SK-N-SH (cell line): ENCODE measurements at regions not wholly inside any gene's neighbourhood (a gene's known extent, or its start where the extent isn't known, plus 50 kb on each side); places are given as distances from the start of the nearest gene placed in this dataset.

ENCODE experiments used
- CTCF ChIA-PET: fragments of 300-600, 350-600 bp; formaldehyde crosslinking; extraction: SDS; loops from one replicate; lab custom pipeline; 2021; lab: Yijun Ruan, JAX
- POLR2A ChIA-PET: fragments of 350-600 bp; sonication (Branson Sonifier 250); formaldehyde crosslinking; extraction: SDS; loops from one replicate; lab custom pipeline; 2020; ENCODE audit warnings: antibody characterized with exemption, inconsistent platforms; lab: Yijun Ruan, JAX
- DNase-seq: peaks from one replicate; pipeline ENCODE4 v3.0.0; 2012
- H2AFZ ChIP-seq: fragments of 200-600 bp; sonication (generic); 2 replicates; pipeline ENCODE4 v1.8.1; 2016; ENCODE audit warnings: antibody characterized with exemption, mild to moderate bottlenecking, low read depth
- H3F3A ChIP-seq: fragments of 200-600 bp; sonication (generic); replicated peaks from 2 replicates; pipeline ENCODE3; 2016; ENCODE audit warnings: antibody characterized with exemption, mild to moderate bottlenecking; ENCODE audit not compliant: insufficient read depth
- H3K27ac ChIP-seq, 2 experiments: fragments of 200-500 bp in 1 of 2; fragments of 200-600 bp in 1 of 2; sonication (Bioruptor generic) in 1 of 2; sonication (generic), shearing (Covaris generic) in 1 of 2; 2 replicates each; pipeline versions ENCODE4 v1.5.1 to v1.6.1; 2014 to 2016; ENCODE audit warnings: low read depth in 2 of 2, inconsistent platforms in 1 of 2, low read length in 1 of 2, mild to moderate bottlenecking in 1 of 2, mixed read lengths in 1 of 2
- H3K27me3 ChIP-seq: fragments of 200-600 bp; sonication (generic), shearing (Covaris generic); 2 replicates; pipeline ENCODE4 v1.6.1; 2016; ENCODE audit warnings: mixed run types; ENCODE audit not compliant: insufficient read depth
- H3K36me3 ChIP-seq, 2 experiments: fragments of 200-500 bp in 1 of 2; fragments of 200-600 bp in 1 of 2; sonication (Bioruptor generic) in 1 of 2; sonication (generic) in 1 of 2; replicated peaks in 1 of 2; 2 replicates each; pipeline versions ENCODE3 to v1.5.1; 2014 to 2016; ENCODE audit warnings: low read length in 1 of 2, mild to moderate bottlenecking in 1 of 2; ENCODE audit not compliant: insufficient read depth in 2 of 2, control insufficient read depth in 1 of 2
- H3K4me1 ChIP-seq, 2 experiments: fragments of 200-500 bp in 1 of 2; fragments of 200-600 bp in 1 of 2; sonication (Bioruptor generic) in 1 of 2; sonication (generic), shearing (Covaris generic) in 1 of 2; 2 replicates each; pipeline versions ENCODE4 v1.5.1 to v1.6.1; 2014 to 2016; ENCODE audit warnings: low read depth in 1 of 2, low read length in 1 of 2, mixed run types in 1 of 2; ENCODE audit not compliant: insufficient read depth in 2 of 2, control insufficient read depth in 1 of 2
- H3K4me2 ChIP-seq: fragments of 200-600 bp; sonication (generic), shearing (Covaris generic); 2 replicates; pipeline ENCODE4 v1.6.1; 2017; ENCODE audit warnings: mixed run types
- H3K4me3 ChIP-seq, 2 experiments: fragments of 200-500 bp in 1 of 2; fragments of 200-600 bp in 1 of 2; sonication (Bioruptor generic) in 1 of 2; sonication (generic), shearing (Covaris generic) in 1 of 2; 2 replicates each; pipeline versions ENCODE4 v1.5.1 to v1.8.1; 2014 to 2016; ENCODE audit warnings: low read depth in 2 of 2, inconsistent platforms in 1 of 2, low read length in 1 of 2, mild to moderate bottlenecking in 1 of 2, mixed read lengths in 1 of 2, moderate library complexity in 1 of 2
- H3K79me2 ChIP-seq: fragments of 200-600 bp; sonication (generic); 2 replicates; pipeline ENCODE4 v1.8.1; 2017; ENCODE audit warnings: mild to moderate bottlenecking; ENCODE audit not compliant: insufficient read depth
- H3K9ac ChIP-seq: fragments of 200-600 bp; sonication (generic); 2 replicates; pipeline ENCODE4 v1.6.1; 2017; ENCODE audit warnings: mixed run types
- H3K9me2 ChIP-seq: fragments of 200-600 bp; sonication (generic); 2 replicates; pipeline ENCODE4 v1.6.1; 2017; ENCODE audit warnings: mixed run types
- H3K9me3 ChIP-seq: fragments of 200-600 bp; sonication (generic); 2 replicates; pipeline ENCODE4 v1.6.1; 2017; ENCODE audit warnings: mixed run types, mild to moderate bottlenecking, moderate library complexity
- H4K20me1 ChIP-seq: fragments of 200-600 bp; sonication (generic); 2 replicates; pipeline ENCODE4 v1.6.1; 2017; ENCODE audit warnings: mild to moderate bottlenecking, mixed run types; ENCODE audit not compliant: insufficient read depth
- CHD2 ChIP-seq: fragments of 150-350 bp; IDR thresholded peaks from 2 replicates; pipeline ENCODE4 v1.6.1; 2018; ENCODE audit warnings: low read length; ENCODE audit not compliant: partially characterized antibody
- EZH2phosphoT487 ChIP-seq: fragments of 200-600 bp; sonication (generic); IDR thresholded peaks from 2 replicates; pipeline ENCODE4 v1.6.1; 2017; ENCODE audit warnings: low read depth, mixed run types, mild to moderate bottlenecking, antibody characterized with exemption, moderate library complexity, borderline replicate concordance
- FOSL2 ChIP-seq: IDR thresholded peaks from 2 replicates; pipeline ENCODE4 v1.4.0; 2012; ENCODE audit warnings: low read depth, mild to moderate bottlenecking, moderate library complexity, borderline replicate concordance
- GABPA ChIP-seq: IDR thresholded peaks from 2 replicates; pipeline ENCODE4 v1.4.0; 2012; ENCODE audit warnings: low read depth, mild to moderate bottlenecking
- GATA2 ChIP-seq: sonication (generic); formaldehyde crosslinking; IDR thresholded peaks from 2 replicates; pipeline ENCODE4 v1.5.0; 2020; ENCODE audit warnings: mild to moderate bottlenecking, missing genetic modification reagents
- MXI1 ChIP-seq: IDR thresholded peaks from 2 replicates; pipeline ENCODE4 v1.6.1; 2012; ENCODE audit warnings: mild to moderate bottlenecking, low read depth, low read length, improper control_type of control experiment
- NFIC ChIP-seq: IDR thresholded peaks from 2 replicates; pipeline ENCODE4 v1.4.0; 2012; ENCODE audit warnings: borderline replicate concordance
- POLR2AphosphoS5 ChIP-seq: IDR thresholded peaks from 2 replicates; pipeline ENCODE4 v1.6.1; 2012; ENCODE audit warnings: low read depth, low read length
- RAD21 ChIP-seq: IDR thresholded peaks from 2 replicates; pipeline ENCODE4 v1.6.1; 2012; ENCODE audit warnings: mild to moderate bottlenecking, low read length
- RCOR1 ChIP-seq: fragments of 150-350 bp; IDR thresholded peaks from 2 replicates; pipeline ENCODE4 v1.6.1; 2017; ENCODE audit warnings: antibody characterized with exemption, low read length
- RFX5 ChIP-seq: IDR thresholded peaks from 2 replicates; pipeline ENCODE4 v1.6.1; 2012; ENCODE audit warnings: mild to moderate bottlenecking, improper control_type of control experiment, low read length
- SMC3 ChIP-seq: IDR thresholded peaks from 2 replicates; pipeline ENCODE4 v1.6.1; 2012; ENCODE audit warnings: low read depth, low read length, improper control_type of control experiment
- TCF12 ChIP-seq: IDR thresholded peaks from 2 replicates; pipeline ENCODE4 v1.4.0; 2012
- YY1 ChIP-seq: IDR thresholded peaks from 2 replicates; pipeline ENCODE4 v1.4.0; 2012; ENCODE audit warnings: low read depth, mild to moderate bottlenecking
- WGBS: methylation state at CpG from one replicate; pipeline ENCODE4 v1.1.6; 2017; ENCODE audit warnings: low lambda C conversion rate; 5-methylcytosine and 5-hydroxymethylcytosine counted together
- TF ChIP-seq, protein P1 (sequence below): fragments of 150-350 bp; IDR thresholded peaks from 2 replicates; pipeline ENCODE4 v1.6.1; 2016; ENCODE audit warnings: mild to moderate bottlenecking, low read depth, low read length
- TF ChIP-seq, protein P2 (sequence below): IDR thresholded peaks from 2 replicates; pipeline ENCODE4 v1.4.0; 2012; ENCODE audit warnings: low read depth, borderline replicate concordance
- TF ChIP-seq, protein P3 (sequence below): fragments of 150-350 bp; IDR thresholded peaks from 2 replicates; pipeline ENCODE4 v1.6.1; 2017; ENCODE audit warnings: antibody characterized with exemption, low read length, low read depth, borderline replicate concordance
- TF ChIP-seq, protein P4 (sequence below): IDR thresholded peaks from 2 replicates; pipeline ENCODE4; 2012

DNA sequence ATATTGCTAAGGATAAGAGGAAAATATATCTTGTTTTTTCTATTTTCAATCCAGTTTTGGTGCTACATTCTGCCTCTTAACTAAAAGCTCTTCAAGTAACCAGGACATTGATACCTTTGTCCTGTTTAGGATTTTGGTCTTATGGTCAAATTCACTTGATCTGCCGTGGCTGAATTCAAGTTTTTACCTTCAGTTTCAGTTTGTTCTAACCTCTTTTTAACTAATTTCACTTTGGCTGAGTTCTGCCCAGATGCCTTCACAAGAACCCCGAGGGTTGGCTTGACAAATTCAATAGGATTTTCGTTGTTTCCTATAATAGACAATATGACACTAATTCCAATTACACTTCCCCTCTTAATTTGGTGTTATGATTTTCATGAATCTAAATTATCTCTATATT is 84.5 kb upstream of the C1orf21 start:
- CTCF ChIA-PET, result no interaction called here
- DNase-seq, result no peak
- Histone ChIP-seq H3K4me1 (peaks cover 25 to 33% of the 10 kb centered on the region in 2 experiments), H3K9me3 (peaks cover 13% of the 10 kb centered on the region; the same call in 1 of the 2 replicates), H3K79me2 (no peaks in the 10 kb centered on the region), H4K20me1 (no peaks in the 10 kb centered on the region), H3K9ac (no peak overlapping the region), H3K4me3 (no peak overlapping the region), H3F3A (peaks cover 18% of the 10 kb centered on the region), H3K4me2 (no peak overlapping the region), H3K9me2 (no peaks in the 10 kb centered on the region; the same call in 1 of the 2 replicates), H3K27me3 (no peaks in the 10 kb centered on the region), H3K27ac (no peak overlapping the region), H3K36me3 (no peaks in the 10 kb centered on the region), H2AFZ (no peak overlapping the region)
- TF ChIP-seq EZH2phosphoT487 (no peak), FOSL2 (no peak), MXI1 (no peak), RAD21 (no peak), YY1 (no peak), GATA2 (CRISPR knock-in tag) (no peak), CHD2 (no peak), TCF12 (no peak), POLR2AphosphoS5 (no peak)
- TF ChIP-seq, protein P1, sequence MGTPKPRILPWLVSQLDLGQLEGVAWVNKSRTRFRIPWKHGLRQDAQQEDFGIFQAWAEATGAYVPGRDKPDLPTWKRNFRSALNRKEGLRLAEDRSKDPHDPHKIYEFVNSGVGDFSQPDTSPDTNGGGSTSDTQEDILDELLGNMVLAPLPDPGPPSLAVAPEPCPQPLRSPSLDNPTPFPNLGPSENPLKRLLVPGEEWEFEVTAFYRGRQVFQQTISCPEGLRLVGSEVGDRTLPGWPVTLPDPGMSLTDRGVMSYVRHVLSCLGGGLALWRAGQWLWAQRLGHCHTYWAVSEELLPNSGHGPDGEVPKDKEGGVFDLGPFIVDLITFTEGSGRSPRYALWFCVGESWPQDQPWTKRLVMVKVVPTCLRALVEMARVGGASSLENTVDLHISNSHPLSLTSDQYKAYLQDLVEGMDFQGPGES, result no peak
- WGBS, result 65% methylated on average over 3 of the region's 3 CpGs
- POLR2A ChIA-PET, result no interaction called here

DNA sequence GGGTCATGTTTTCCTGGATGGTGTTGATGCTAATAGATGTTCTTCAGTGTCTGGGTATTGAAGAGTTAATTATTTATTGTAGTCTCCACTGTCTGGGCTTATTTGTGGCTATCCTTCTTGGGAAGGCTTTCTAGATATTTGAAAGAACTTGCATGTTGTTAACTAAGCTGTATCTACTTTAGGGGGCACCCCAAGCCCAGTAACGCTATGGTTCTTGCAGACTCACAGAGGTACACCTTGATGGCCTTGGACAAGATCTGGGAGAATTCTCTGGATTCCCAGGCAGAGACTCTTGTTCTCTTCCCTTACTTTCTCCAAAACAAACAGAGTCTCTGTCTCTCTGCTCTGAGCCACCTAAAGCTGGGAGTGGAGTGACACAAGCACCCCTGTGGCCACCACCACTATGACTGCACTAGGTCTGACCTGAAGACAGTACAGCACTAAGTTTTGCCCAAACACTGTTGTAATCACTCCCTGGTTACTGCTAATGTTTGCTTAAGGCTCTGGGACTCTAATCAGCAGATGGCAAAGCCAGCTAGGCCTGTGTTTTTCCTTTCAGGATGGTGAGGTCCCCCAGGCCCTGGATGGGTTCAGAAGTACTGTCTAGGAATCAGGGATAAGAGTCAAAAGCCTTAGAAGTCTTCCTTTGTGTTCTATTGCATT is 76.5 kb upstream of the C1orf21 start:
- no peak overlapping the region for H2AFZ ChIP-seq
- CTCF ChIA-PET, result no interaction called here
- no peaks in the 10 kb centered on the region; the same call in 1 of the 2 replicates for H3K9me2 ChIP-seq
- POLR2A ChIA-PET, result no interaction called here
- H3K27ac ChIP-seq, result no peak overlapping the region
- TF ChIP-seq TCF12 (no peak), MXI1 (no peak), NFIC (no peak), POLR2AphosphoS5 (no peak), SMC3 (no peak), GATA2 (CRISPR knock-in tag) (no peak), RAD21 (no peak), GABPA (no peak), CHD2 (no peak), RFX5 (no peak), RCOR1 (no peak)
- TF ChIP-seq, protein P2, sequence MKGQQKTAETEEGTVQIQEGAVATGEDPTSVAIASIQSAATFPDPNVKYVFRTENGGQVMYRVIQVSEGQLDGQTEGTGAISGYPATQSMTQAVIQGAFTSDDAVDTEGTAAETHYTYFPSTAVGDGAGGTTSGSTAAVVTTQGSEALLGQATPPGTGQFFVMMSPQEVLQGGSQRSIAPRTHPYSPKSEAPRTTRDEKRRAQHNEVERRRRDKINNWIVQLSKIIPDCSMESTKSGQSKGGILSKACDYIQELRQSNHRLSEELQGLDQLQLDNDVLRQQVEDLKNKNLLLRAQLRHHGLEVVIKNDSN, result no peak
- TF ChIP-seq, protein P1, result no peak
- TF ChIP-seq, protein P3, sequence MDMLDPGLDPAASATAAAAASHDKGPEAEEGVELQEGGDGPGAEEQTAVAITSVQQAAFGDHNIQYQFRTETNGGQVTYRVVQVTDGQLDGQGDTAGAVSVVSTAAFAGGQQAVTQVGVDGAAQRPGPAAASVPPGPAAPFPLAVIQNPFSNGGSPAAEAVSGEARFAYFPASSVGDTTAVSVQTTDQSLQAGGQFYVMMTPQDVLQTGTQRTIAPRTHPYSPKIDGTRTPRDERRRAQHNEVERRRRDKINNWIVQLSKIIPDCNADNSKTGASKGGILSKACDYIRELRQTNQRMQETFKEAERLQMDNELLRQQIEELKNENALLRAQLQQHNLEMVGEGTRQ, result no peak
- TF ChIP-seq, protein P4, sequence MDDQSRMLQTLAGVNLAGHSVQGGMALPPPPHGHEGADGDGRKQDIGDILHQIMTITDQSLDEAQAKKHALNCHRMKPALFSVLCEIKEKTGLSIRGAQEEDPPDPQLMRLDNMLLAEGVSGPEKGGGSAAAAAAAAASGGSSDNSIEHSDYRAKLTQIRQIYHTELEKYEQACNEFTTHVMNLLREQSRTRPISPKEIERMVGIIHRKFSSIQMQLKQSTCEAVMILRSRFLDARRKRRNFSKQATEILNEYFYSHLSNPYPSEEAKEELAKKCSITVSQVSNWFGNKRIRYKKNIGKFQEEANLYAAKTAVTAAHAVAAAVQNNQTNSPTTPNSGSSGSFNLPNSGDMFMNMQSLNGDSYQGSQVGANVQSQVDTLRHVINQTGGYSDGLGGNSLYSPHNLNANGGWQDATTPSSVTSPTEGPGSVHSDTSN, result no peak
- H3K4me1 ChIP-seq, result peaks cover 0 to 7% of the 10 kb centered on the region in 2 experiments; a peak in 2 of 4 replicates
- H3K79me2 ChIP-seq, result no peaks in the 10 kb centered on the region
- no peak overlapping the region for H3K9ac ChIP-seq
- H3K36me3 ChIP-seq, result no peaks in the 10 kb centered on the region
- WGBS, result 94% methylated on average over 1 of the region's 1 CpG
- H3F3A ChIP-seq, result no peaks in the 10 kb centered on the region
- no peak overlapping the region for H3K4me2 ChIP-seq
- H3K4me3 ChIP-seq, result no peak overlapping the region
- H3K27me3 ChIP-seq, result no peaks in the 10 kb centered on the region
- no peak for DNase-seq
- peaks cover 13% of the 10 kb centered on the region; the same call in 1 of the 2 replicates for H3K9me3 ChIP-seq
- H4K20me1 ChIP-seq, result no peaks in the 10 kb centered on the region
